ENCODE measurements at regions not wholly inside any gene's neighbourhood (a gene's known extent, or its start where the extent isn't known, plus 50 kb on each side); places are given as distances from the start of the nearest gene placed in this dataset.

DNA sequence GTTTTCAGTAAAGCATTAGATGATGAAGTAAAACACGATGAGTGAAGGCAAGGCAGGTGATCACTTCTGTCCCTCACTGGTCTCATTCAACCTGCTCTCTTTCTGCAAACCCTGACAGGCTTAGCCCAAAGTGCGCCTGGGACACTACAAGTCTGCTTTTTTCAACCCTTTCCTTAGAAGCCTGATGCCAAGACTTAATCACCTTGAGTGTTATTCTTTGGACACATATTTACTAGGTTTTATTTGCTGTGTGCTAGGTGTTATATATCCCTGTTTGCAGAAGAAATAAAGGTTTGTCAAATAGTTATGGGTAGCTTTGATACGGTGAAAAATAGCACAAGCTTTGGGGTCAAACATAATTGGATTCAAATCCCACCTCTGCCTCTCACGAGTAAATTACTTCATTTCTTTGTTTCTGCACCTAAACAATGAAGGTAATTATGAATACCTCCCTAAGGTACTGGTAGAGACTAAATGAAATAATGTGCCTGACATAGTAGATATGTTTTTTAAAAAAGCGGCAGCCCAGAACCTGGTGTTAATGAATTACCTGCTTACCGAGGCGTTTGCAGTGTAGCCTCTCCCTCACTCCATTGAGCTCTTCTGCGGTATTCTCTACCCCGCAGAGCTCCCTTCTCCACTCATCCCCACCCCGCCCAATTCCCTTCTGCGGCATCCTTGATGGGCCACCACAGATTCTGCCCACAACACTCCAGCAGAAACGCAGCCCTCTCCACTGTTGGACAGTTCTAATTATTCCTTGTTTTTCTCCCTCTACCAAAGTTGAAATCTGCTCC lies 269.0 kb upstream of the TPM1 start:
- Histone ChIP-seq H3K4me1 (no peaks in the 10 kb centered on the region), H3K36me3 (no peaks in the 10 kb centered on the region), H3K4me3 (no peak overlapping the region), H3K27me3 (no peaks in the 10 kb centered on the region), H3K27ac (no peak overlapping the region), H3K9me3 (no peaks in the 10 kb centered on the region)
- intact Hi-C loops (cut with DNase I): no loop called here
- TF ChIP-seq, protein P1, sequence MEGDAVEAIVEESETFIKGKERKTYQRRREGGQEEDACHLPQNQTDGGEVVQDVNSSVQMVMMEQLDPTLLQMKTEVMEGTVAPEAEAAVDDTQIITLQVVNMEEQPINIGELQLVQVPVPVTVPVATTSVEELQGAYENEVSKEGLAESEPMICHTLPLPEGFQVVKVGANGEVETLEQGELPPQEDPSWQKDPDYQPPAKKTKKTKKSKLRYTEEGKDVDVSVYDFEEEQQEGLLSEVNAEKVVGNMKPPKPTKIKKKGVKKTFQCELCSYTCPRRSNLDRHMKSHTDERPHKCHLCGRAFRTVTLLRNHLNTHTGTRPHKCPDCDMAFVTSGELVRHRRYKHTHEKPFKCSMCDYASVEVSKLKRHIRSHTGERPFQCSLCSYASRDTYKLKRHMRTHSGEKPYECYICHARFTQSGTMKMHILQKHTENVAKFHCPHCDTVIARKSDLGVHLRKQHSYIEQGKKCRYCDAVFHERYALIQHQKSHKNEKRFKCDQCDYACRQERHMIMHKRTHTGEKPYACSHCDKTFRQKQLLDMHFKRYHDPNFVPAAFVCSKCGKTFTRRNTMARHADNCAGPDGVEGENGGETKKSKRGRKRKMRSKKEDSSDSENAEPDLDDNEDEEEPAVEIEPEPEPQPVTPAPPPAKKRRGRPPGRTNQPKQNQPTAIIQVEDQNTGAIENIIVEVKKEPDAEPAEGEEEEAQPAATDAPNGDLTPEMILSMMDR (IDR thresholded peaks at IDR 0.05): no peak
- no peak for TF ChIP-seq POLR2A (IDR thresholded peaks at IDR 0.05)
- no peak for ATAC-seq
- no peak for DNase-seq
- WGBS (ENCODE audit: insufficient coverage, low coverage, low lambda C conversion rate, missing lambda C conversion rate): 83% methylated on average over 8 of the region's 12 CpGs

DNA sequence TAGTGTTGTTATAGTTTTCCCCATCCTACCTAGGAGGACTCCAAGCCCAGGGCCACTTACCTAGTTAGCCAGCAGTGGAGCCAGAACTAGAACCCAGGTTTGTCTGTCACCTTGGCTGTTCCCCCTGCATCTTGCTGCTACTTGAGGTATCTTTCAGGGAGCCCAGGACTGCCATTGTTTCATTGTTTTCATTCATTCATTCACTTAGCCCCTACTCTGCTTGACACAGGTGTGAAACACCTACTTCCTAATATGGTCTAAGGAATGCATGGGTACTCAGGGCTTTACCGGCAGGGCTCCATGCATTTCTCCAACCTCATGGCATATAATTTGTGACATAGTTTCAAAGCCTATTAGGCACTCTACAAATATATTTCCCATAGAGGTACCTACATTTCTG lies 266.6 kb upstream of the TPM1 start:
- Histone ChIP-seq H3K27ac (no peak overlapping the region), H3K9me3 (no peaks in the 10 kb centered on the region), H3K4me1 (no peaks in the 10 kb centered on the region), H3K27me3 (no peaks in the 10 kb centered on the region), H3K36me3 (no peaks in the 10 kb centered on the region), H3K4me3 (no peak overlapping the region)
- intact Hi-C loops (cut with DNase I): no loop called here
- no peak for TF ChIP-seq POLR2A (IDR thresholded peaks at IDR 0.05)
- TF ChIP-seq, protein P1 (IDR thresholded peaks at IDR 0.05): no peak
- no CpG with 5 or more reads among the region's 1 CpG for WGBS (ENCODE audit: insufficient coverage, low coverage, low lambda C conversion rate, missing lambda C conversion rate)
- DNase-seq (no peak), ATAC-seq (no peak)

DNA sequence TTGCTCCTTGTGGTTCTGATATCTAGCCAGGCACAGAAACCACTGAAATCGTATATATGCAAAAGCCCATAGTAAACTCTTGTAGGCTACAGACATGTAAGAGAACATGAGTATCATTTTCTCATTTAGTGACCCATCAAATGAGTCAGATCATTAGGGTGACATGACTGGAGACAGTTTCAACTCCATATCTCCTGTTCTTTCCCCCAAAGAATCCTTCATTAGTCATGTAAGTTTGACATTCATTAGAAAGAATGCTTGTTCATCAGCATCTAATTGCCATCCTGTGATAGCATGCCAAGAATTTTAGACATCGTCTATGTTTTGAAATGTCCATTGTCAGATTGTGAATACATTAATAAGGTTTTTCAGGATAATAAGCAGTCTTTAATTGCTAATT lies 264.9 kb upstream of the TPM1 start:
- Histone ChIP-seq H3K9me3 (no peaks in the 10 kb centered on the region), H3K4me1 (peaks cover 0 to 5% (median 2%) of the 10 kb centered on the region in 4 donors), H3K4me3 (no peak overlapping the region), H3K27ac (no peak overlapping the region), H3K27me3 (no peaks in the 10 kb centered on the region), H3K36me3 (no peaks in the 10 kb centered on the region)
- DNase-seq: no peak
- no peak for ATAC-seq
- 78% methylated on average over 2 of the region's 2 CpGs for WGBS (ENCODE audit: insufficient coverage, low coverage, low lambda C conversion rate, missing lambda C conversion rate)
- TF ChIP-seq, protein P1 (IDR thresholded peaks at IDR 0.05): no peak
- TF ChIP-seq POLR2A (IDR thresholded peaks at IDR 0.05): no peak
- intact Hi-C loops (cut with DNase I): no loop called here

DNA sequence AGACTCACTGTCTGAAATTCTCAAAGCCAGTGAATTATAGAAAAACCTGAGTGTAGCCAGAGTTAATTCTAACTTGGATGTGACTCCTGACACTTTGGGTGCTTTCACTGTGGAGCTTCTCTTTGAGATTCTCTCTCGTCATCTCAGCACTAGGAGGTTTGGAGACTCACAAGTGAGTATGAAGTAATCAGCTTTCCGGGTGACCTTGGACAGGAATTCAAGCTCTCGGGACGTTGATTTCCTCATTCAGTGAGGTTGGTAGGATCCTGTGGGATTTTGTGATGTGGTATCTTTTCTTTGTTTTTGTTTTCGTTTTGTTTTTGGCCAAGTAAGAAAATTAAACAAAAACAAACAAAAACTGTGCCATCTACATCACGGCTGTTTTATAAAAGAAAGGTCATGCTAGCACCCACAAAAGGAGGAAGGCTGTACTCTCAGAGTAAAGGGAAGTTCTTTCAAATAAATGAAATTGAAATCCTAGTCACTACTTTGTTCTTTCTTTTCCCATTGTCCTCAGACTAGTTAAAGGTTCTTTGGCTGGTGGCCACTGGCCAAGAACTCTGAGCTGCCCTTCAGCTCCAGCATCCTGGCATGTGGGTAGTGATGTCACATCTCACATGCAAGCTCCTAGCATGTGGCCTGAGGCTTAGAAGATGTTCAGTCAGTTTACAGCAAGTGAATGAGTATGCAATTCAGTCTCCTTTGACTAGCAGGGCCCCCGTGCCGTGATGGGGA lies 263.3 kb upstream of the TPM1 start:
- Histone ChIP-seq H3K27ac (no peak overlapping the region), H3K27me3 (no peaks in the 10 kb centered on the region), H3K4me1 (peaks cover 0 to 5% (median 2%) of the 10 kb centered on the region in 4 donors), H3K4me3 (no peak overlapping the region), H3K9me3 (no peaks in the 10 kb centered on the region), H3K36me3 (no peaks in the 10 kb centered on the region)
- TF ChIP-seq POLR2A (IDR thresholded peaks at IDR 0.05): no peak
- TF ChIP-seq, protein P1 (IDR thresholded peaks at IDR 0.05): no peak
- ATAC-seq (peak in 2 of 4 donors; percentile 25 to 32), DNase-seq (no peak)
- WGBS (ENCODE audit: insufficient coverage, low coverage, low lambda C conversion rate, missing lambda C conversion rate): 41% methylated on average over 8 of the region's 8 CpGs
- intact Hi-C loops (cut with DNase I): no loop called here
